Neuronal stem cell (in vitro differentiated cells): ENCODE measurements at regions not wholly inside any gene's neighbourhood (a gene's known extent, or its start where the extent isn't known, plus 50 kb on each side); places are given as distances from the start of the nearest gene placed in this dataset.

Source experiments
- DNase-seq: peaks from one replicate; pipeline ENCODE4 v3.0.0-alpha.2; 2013; ENCODE audit warnings: low spot score
- H2AFZ ChIP-seq: one replicate; pipeline ENCODE4 v1.6.1; 2013; ENCODE audit warnings: mild to moderate bottlenecking, low read length, inconsistent platforms
- H2AK5ac ChIP-seq: 2 replicates; pipeline ENCODE4 v1.6.1; 2013; ENCODE audit warnings: low read depth, mild to moderate bottlenecking, inconsistent platforms, low read length, moderate library complexity, mixed read lengths
- H2BK120ac ChIP-seq: 2 replicates; pipeline ENCODE4 v1.6.1; 2013; ENCODE audit warnings: low read depth, mild to moderate bottlenecking, inconsistent platforms, low read length, moderate library complexity, mixed read lengths
- H2BK12ac ChIP-seq: one replicate; pipeline ENCODE4 v1.6.1; 2013; ENCODE audit warnings: low read length, inconsistent platforms
- H2BK15ac ChIP-seq: 2 replicates; pipeline ENCODE4 v1.6.1; 2013; ENCODE audit warnings: mild to moderate bottlenecking, low read length, inconsistent platforms, mixed read lengths
- H2BK5ac ChIP-seq: one replicate; pipeline ENCODE4 v1.6.1; 2013; ENCODE audit warnings: inconsistent platforms, mild to moderate bottlenecking, low read length, moderate library complexity
- H3K14ac ChIP-seq: one replicate; pipeline ENCODE4 v1.6.1; 2013; ENCODE audit warnings: low read length, inconsistent platforms
- H3K18ac ChIP-seq: 2 replicates; pipeline ENCODE4 v1.6.1; 2013; ENCODE audit warnings: low read length, inconsistent platforms
- H3K23ac ChIP-seq: 2 replicates; pipeline ENCODE4 v1.6.1; 2013; ENCODE audit warnings: low read depth, mild to moderate bottlenecking, mixed read lengths, low read length, inconsistent platforms; ENCODE audit not compliant: poor library complexity
- H3K27ac ChIP-seq: replicated peaks from 3 replicates; pipeline ENCODE4 v1.5.1; 2013; ENCODE audit warnings: low read length, inconsistent platforms
- H3K27me3 ChIP-seq, 3 experiments: 2 replicates each; pipeline ENCODE4 v1.6.1; 2013; ENCODE audit warnings: low read length in 3 of 3, mild to moderate bottlenecking in 2 of 3, inconsistent platforms in 1 of 3, low read depth in 1 of 3, mixed read lengths in 1 of 3, moderate library complexity in 1 of 3; ENCODE audit not compliant: control insufficient read depth in 3 of 3, insufficient read depth in 3 of 3
- H3K36me3 ChIP-seq, 2 donors: replicated peaks in 1 of 2; 2 replicates each; pipeline ENCODE4 v1.6.1; 2013; ENCODE audit warnings: low read length in 2 of 2; ENCODE audit not compliant: control insufficient read depth in 2 of 2, insufficient read depth in 2 of 2
- H3K4ac ChIP-seq: 2 replicates; pipeline ENCODE4 v1.6.1; 2013; ENCODE audit warnings: inconsistent platforms, mild to moderate bottlenecking, low read length, moderate library complexity
- H3K4me1 ChIP-seq, 2 donors: 1 replicate in 1 of 2; 2 replicates in 1 of 2; pipeline ENCODE4 v1.6.1; 2013; ENCODE audit warnings: low read length in 2 of 2, low read depth in 1 of 2; ENCODE audit not compliant: control insufficient read depth in 2 of 2, insufficient read depth in 1 of 2
- H3K4me2 ChIP-seq: one replicate; pipeline ENCODE4 v1.6.1; 2013; ENCODE audit warnings: mild to moderate bottlenecking, low read length, inconsistent platforms; ENCODE audit not compliant: insufficient read depth, poor library complexity, severe bottlenecking
- H3K4me3 ChIP-seq, 2 donors: 2 replicates each; pipeline ENCODE4 v1.5.1; 2013; ENCODE audit warnings: low read length in 2 of 2, mild to moderate bottlenecking in 2 of 2, inconsistent platforms in 1 of 2, moderate library complexity in 1 of 2
- H3K79me1 ChIP-seq: one replicate; pipeline ENCODE4 v1.6.1; 2013; ENCODE audit warnings: low read depth, mild to moderate bottlenecking, inconsistent platforms, low read length, moderate library complexity
- H3K9ac ChIP-seq: one replicate; pipeline ENCODE4 v1.6.1; 2013; ENCODE audit warnings: mild to moderate bottlenecking, low read depth, low read length, inconsistent platforms; ENCODE audit not compliant: poor library complexity
- H3K9me3 ChIP-seq, 2 donors: replicated peaks in 1 of 2; 2 replicates each; pipeline versions ENCODE3 to v1.6.1; 2013; ENCODE audit warnings: low read length in 2 of 2, mild to moderate bottlenecking in 2 of 2, inconsistent platforms in 1 of 2, low read depth in 1 of 2, mixed read lengths in 1 of 2, moderate library complexity in 1 of 2; ENCODE audit not compliant: control insufficient read depth in 2 of 2, insufficient read depth in 1 of 2
- H4K8ac ChIP-seq: one replicate; pipeline ENCODE4 v1.6.1; 2013; ENCODE audit warnings: low read depth, mild to moderate bottlenecking, inconsistent platforms, low read length, moderate library complexity
- H4K91ac ChIP-seq: one replicate; pipeline ENCODE4 v1.6.1; 2013; ENCODE audit warnings: low read length, low read depth, mild to moderate bottlenecking, inconsistent platforms; ENCODE audit not compliant: poor library complexity
- WGBS, 2 donors: extraction: QIAGEN DNeasy Blood & Tissue Kit; methylation state at CpG; one replicate each; pipeline ENCODE4 v1.1.7; 2013; ENCODE audit warnings: missing lambda C conversion rate in 2 of 2, mixed read lengths in 1 of 2; ENCODE audit not compliant: insufficient read length in 2 of 2, insufficient replicate concordance in 1 of 2; ENCODE audit errors: extremely low coverage in 2 of 2; 5-methylcytosine and 5-hydroxymethylcytosine counted together

DNA sequence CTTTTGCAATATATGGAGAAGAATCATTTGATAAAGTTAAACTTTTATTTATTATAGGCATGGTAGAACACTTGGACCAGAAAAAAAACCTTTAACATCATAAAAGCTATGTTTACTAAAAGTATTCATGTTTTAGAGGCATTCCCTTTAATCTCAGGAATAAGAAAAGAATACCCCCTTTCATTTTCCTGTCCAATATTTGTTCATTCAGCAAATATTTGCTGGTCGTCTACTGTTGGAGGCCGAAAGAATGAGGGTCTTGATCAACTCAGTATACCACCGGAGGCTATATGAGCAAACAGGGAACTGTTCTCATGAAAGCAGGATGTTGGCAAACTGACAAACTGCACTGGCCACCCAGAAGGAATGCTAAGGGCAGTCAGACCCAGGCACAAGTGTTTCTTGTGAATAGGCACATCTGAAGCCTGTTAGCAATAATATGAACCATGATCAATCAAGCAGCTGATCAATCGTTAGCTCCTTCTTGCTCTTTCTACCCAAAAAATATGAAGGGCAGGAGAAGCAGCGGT lies 480.8 kb upstream of the FAT1 start:
- H3K9me3 ChIP-seq = no peaks in the 10 kb centered on the region
- no peak overlapping the region for H3K4me3 ChIP-seq
- H2AFZ ChIP-seq = no peak overlapping the region
- H2BK120ac ChIP-seq = no peak overlapping the region
- WGBS, 2 donors = no CpG with 5 or more reads among the region's 5 CpGs
- no peak overlapping the region for H2BK15ac ChIP-seq
- H3K9ac ChIP-seq = no peak overlapping the region
- no peak overlapping the region for H3K27ac ChIP-seq
- H3K27me3 ChIP-seq = no peaks in the 10 kb centered on the region
- H2BK5ac ChIP-seq = no peak overlapping the region
- H3K18ac ChIP-seq = no peak overlapping the region
- no peak overlapping the region for H3K14ac ChIP-seq
- H3K4me1 ChIP-seq = no peaks in the 10 kb centered on the region
- DNase-seq = no peak
- H3K4ac ChIP-seq = no peak overlapping the region
- H4K91ac ChIP-seq = no peak overlapping the region
- no peak overlapping the region for H2BK12ac ChIP-seq
- H3K23ac ChIP-seq = no peak overlapping the region
- H4K8ac ChIP-seq = no peak overlapping the region
- H3K79me1 ChIP-seq = no peaks in the 10 kb centered on the region
- H3K36me3 ChIP-seq = no peaks in the 10 kb centered on the region
- no peak overlapping the region for H3K4me2 ChIP-seq
- H2AK5ac ChIP-seq = no peak overlapping the region

DNA sequence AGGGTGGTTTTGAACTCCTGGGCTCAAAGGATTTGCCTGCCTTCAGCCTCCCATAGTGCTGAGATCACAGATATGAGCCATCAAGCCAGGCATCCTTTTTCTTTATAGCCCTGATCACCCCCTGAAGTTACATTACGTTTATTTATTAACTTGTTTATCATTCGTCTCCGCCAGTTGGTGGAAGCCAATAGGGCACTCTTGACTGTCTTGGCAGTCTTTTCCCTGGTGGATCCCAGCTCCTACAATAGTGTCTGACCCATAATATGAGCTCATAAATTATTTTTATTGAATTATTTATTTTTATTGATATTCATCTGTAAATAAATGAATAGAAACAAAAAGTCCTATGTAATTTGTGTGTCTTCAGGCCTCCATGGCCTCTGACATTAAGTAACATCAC lies 484.3 kb upstream of the FAT1 start:
- H4K8ac ChIP-seq = no peak overlapping the region
- H2BK120ac ChIP-seq = no peak overlapping the region
- H3K36me3 ChIP-seq = no peaks in the 10 kb centered on the region
- H3K18ac ChIP-seq = no peak overlapping the region
- no peak overlapping the region for H3K9ac ChIP-seq
- no peak overlapping the region for H3K23ac ChIP-seq
- no peak overlapping the region for H3K4me2 ChIP-seq
- no peak overlapping the region for H2BK12ac ChIP-seq
- H4K91ac ChIP-seq = no peak overlapping the region
- no peak overlapping the region for H3K4ac ChIP-seq
- no peak overlapping the region for H2BK5ac ChIP-seq
- H3K79me1 ChIP-seq = no peaks in the 10 kb centered on the region
- no peaks in the 10 kb centered on the region for H3K27me3 ChIP-seq
- H2BK15ac ChIP-seq = no peak overlapping the region
- no peak overlapping the region for H3K27ac ChIP-seq
- DNase-seq = no peak
- H3K4me3 ChIP-seq = no peak overlapping the region
- H3K9me3 ChIP-seq = peaks cover 0 to 2% of the 10 kb centered on the region in 2 donors
- no peaks in the 10 kb centered on the region for H3K4me1 ChIP-seq
- no peak overlapping the region for H3K14ac ChIP-seq
- WGBS, 2 donors = no CpG with 5 or more reads among the region's 3 CpGs
- no peak overlapping the region for H2AK5ac ChIP-seq
- no peak overlapping the region for H2AFZ ChIP-seq

DNA sequence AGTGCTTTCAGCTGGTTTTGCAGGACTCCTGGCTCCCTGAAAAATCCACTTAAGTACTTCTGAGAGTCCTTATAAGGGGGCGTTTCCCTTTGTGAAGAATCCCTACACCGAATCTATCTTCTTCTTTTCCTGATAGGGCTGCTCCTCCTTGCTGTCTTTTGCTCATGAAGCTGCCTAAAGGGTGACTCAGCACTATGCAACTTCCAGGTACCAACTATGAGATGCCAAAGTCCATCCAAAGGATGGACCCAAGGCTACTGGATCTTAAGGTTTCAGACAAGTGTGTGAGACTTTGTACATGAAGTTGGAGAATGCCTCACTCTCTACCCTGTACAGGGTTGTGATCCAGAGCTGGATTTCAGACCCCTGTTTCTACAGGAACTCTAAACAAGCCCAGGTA lies 485.0 kb upstream of the FAT1 start:
- no peak overlapping the region for H2AFZ ChIP-seq
- no peak for DNase-seq
- no peak overlapping the region for H2BK120ac ChIP-seq
- no CpG with 5 or more reads among the region's 2 CpGs for WGBS, 2 donors
- no peak overlapping the region for H3K23ac ChIP-seq
- H2BK15ac ChIP-seq = no peak overlapping the region
- no peak overlapping the region for H3K18ac ChIP-seq
- H3K27me3 ChIP-seq = no peaks in the 10 kb centered on the region
- H3K4ac ChIP-seq = no peak overlapping the region
- H3K27ac ChIP-seq = no peak overlapping the region
- H4K91ac ChIP-seq = no peak overlapping the region
- no peak overlapping the region for H3K9ac ChIP-seq
- no peaks in the 10 kb centered on the region for H3K4me1 ChIP-seq
- H3K4me3 ChIP-seq = no peak overlapping the region
- peaks cover 0 to 2% of the 10 kb centered on the region in 2 donors for H3K9me3 ChIP-seq
- H2BK5ac ChIP-seq = no peak overlapping the region
- H3K79me1 ChIP-seq = no peaks in the 10 kb centered on the region
- no peak overlapping the region for H2AK5ac ChIP-seq
- H2BK12ac ChIP-seq = no peak overlapping the region
- H4K8ac ChIP-seq = no peak overlapping the region
- no peak overlapping the region for H3K4me2 ChIP-seq
- H3K14ac ChIP-seq = no peak overlapping the region
- H3K36me3 ChIP-seq = no peaks in the 10 kb centered on the region

DNA sequence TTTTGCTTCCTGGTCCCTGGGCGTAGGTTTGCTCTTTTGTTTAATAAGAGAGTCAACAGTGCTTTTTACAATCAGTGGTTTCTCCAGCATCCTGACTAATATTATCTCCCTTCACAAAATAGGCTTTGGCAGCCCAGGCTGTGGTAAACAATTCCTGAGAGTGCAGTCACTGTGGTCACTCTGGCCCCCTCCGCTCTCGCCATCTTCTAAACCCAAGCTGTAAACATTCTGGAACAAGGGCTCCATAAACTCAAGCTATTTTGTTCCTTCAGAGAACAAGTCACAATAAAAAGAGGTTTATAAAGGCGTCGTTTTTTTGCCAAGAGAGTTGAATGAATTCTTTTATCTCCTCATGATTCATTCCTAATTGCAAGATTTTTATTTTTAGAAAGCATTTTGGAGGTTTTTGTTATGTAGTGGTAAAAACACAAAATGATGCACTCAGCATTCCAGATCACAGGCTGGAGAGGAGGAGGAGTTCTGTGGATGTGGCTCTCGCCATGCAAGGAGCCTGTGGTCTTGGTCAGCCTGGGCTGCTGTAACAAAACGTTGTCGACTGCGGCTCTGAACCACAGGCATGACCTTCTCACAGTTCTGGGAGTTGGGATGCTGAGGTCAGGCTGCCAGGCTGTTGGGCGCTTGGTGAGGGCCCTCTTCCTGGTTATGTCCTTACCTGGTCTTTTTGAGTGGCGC lies 486.4 kb upstream of the FAT1 start:
- H3K18ac ChIP-seq = no peak overlapping the region
- H3K9me3 ChIP-seq = peaks cover 0 to 2% of the 10 kb centered on the region in 2 donors
- peak overlapping the region in 1 of 2 donors; percentile 18 for H3K4me3 ChIP-seq
- H4K8ac ChIP-seq = no peak overlapping the region
- H2BK15ac ChIP-seq = no peak overlapping the region
- H2AFZ ChIP-seq = no peak overlapping the region
- H2BK120ac ChIP-seq = no peak overlapping the region
- H2BK12ac ChIP-seq = no peak overlapping the region
- no peaks in the 10 kb centered on the region for H3K27me3 ChIP-seq
- H3K79me1 ChIP-seq = no peaks in the 10 kb centered on the region
- no CpG with 5 or more reads among the region's 11 CpGs for WGBS, 2 donors
- no peak overlapping the region for H3K9ac ChIP-seq
- H3K4me1 ChIP-seq = no peaks in the 10 kb centered on the region
- H2BK5ac ChIP-seq = no peak overlapping the region
- no peak for DNase-seq
- no peak overlapping the region for H3K4me2 ChIP-seq
- H4K91ac ChIP-seq = no peak overlapping the region
- H3K36me3 ChIP-seq = no peaks in the 10 kb centered on the region
- no peak overlapping the region for H3K27ac ChIP-seq
- no peak overlapping the region for H3K4ac ChIP-seq
- no peak overlapping the region for H3K14ac ChIP-seq
- H2AK5ac ChIP-seq = no peak overlapping the region
- no peak overlapping the region for H3K23ac ChIP-seq
